HCT116 (cell line): ENCODE measurements at regions not wholly inside any gene's neighbourhood (a gene's known extent, or its start where the extent isn't known, plus 50 kb on each side); places are given as distances from the start of the nearest gene placed in this dataset.

Experiments used
- ATAC-seq: fragments of 200-7000 bp; cut with Tn5 transposase; 2 replicates; pipeline ENCODE4 v1.9.1; 2020; ENCODE audit warnings: mild to moderate bottlenecking, moderate library complexity
- BruUV-seq: library from RNA; stranded (reverse); fragments of 400-500 nt; replicated peaks from 2 replicates; lab custom pipeline; 2021; lab: Mats Ljungman, UMichigan
- CTCF ChIA-PET: fragments of 300-600 bp; sonication (Branson Sonifier 250); formaldehyde crosslinking; loops from one replicate; lab custom pipeline; 2021; ENCODE audit warnings: antibody characterized with exemption; lab: Charles Lee
- POLR2A ChIA-PET: fragments of 300-600, 350-600 bp; sonication (Branson Sonifier 250); formaldehyde crosslinking; loops from one replicate; lab custom pipeline; 2021; ENCODE audit warnings: antibody characterized with exemption; lab: Charles Lee
- RAD21 ChIA-PET, 2 experiments: fragments of 300-600 bp; sonication (Branson Sonifier 250); formaldehyde crosslinking; loops; one replicate each; lab custom pipeline; 2023; ENCODE audit warnings: low total read pairs in 2 of 2; ENCODE audit not compliant: uncharacterized antibody in 2 of 2, unreplicated experiment in 2 of 2, low non-redundant PET in 1 of 2; lab: Charles Lee
- DNase-seq: peaks from one replicate; pipeline ENCODE4 v3.0.0-alpha.2; 2010; ENCODE audit warnings: low read depth, low spot score
- H2AFZ ChIP-seq: fragments of 200-600 bp; shearing (Covaris generic), sonication (generic); 2 replicates; pipeline ENCODE4 v1.6.1; 2017; ENCODE audit warnings: low read depth, mixed run types, mixed read lengths, antibody characterized with exemption, low read length; ENCODE audit not compliant: poor library complexity, severe bottlenecking
- H3K27ac ChIP-seq: 2 replicates; pipeline ENCODE4 v1.5.1; 2012; ENCODE audit warnings: low read depth, low read length
- H3K27me3 ChIP-seq: fragments of 200-600 bp; sonication (generic); 2 replicates; pipeline ENCODE4 v1.6.1; 2016; ENCODE audit warnings: mixed run types, low read length, mixed read lengths; ENCODE audit not compliant: insufficient read depth
- H3K36me3 ChIP-seq, 2 experiments: fragments of 200-500 bp in 1 of 2; fragments of 200-600 bp in 1 of 2; sonication (Bioruptor generic) in 1 of 2; sonication (generic) in 1 of 2; 2 replicates each; pipeline versions ENCODE4 v1.5.1 to v1.6.1; 2014 to 2016; ENCODE audit warnings: low read length in 2 of 2, inconsistent platforms in 1 of 2, mixed read lengths in 1 of 2, mixed run types in 1 of 2; ENCODE audit not compliant: insufficient read depth in 2 of 2, control insufficient read depth in 1 of 2
- H3K4me1 ChIP-seq, 2 experiments: fragments of 200-600 bp in 1 of 2; sonication (generic) in 1 of 2; 2 replicates each; pipeline versions ENCODE4 v1.5.1 to v1.6.1; 2012 to 2017; ENCODE audit warnings: low read length in 2 of 2, inconsistent platforms in 1 of 2, mild to moderate bottlenecking in 1 of 2, mixed read lengths in 1 of 2, mixed run types in 1 of 2, moderate library complexity in 1 of 2; ENCODE audit not compliant: insufficient read depth in 2 of 2, control insufficient read depth in 1 of 2
- H3K4me2 ChIP-seq: fragments of 200-600 bp; sonication (generic); 2 replicates; pipeline ENCODE4 v1.6.1; 2017; ENCODE audit warnings: mixed run types, low read length, mixed read lengths
- H3K4me3 ChIP-seq, 2 experiments: fragments of 200-600 bp in 1 of 2; sonication (generic) in 1 of 2; replicated peaks in 1 of 2; 2 replicates each; pipeline ENCODE4 v1.5.1; 2011 to 2016; ENCODE audit warnings: low read length in 2 of 2, control low read depth in 1 of 2, low read depth in 1 of 2, mild to moderate bottlenecking in 1 of 2, mixed read lengths in 1 of 2, mixed run types in 1 of 2
- H3K79me2 ChIP-seq: fragments of 200-600 bp; sonication (generic); 2 replicates; pipeline ENCODE4 v1.6.1; 2017; ENCODE audit warnings: mild to moderate bottlenecking, mixed run types, low read length, moderate library complexity, mixed read lengths; ENCODE audit not compliant: insufficient read depth
- H3K9ac ChIP-seq: fragments of 200-600 bp; sonication (generic); 2 replicates; pipeline ENCODE4 v1.6.1; 2016; ENCODE audit warnings: low read length, mixed read lengths
- H3K9me2 ChIP-seq: fragments of 200-600 bp; sonication (generic), shearing (Covaris generic); 2 replicates; pipeline ENCODE4 v1.6.1; 2017; ENCODE audit warnings: mixed run types, mild to moderate bottlenecking, moderate library complexity; ENCODE audit not compliant: insufficient read depth
- H3K9me3 ChIP-seq, 2 experiments: fragments of 200-500 bp in 1 of 2; fragments of 200-600 bp in 1 of 2; sonication (Bioruptor generic) in 1 of 2; sonication (generic) in 1 of 2; 2 replicates each; pipeline ENCODE4 v1.6.1; 2014 to 2017; ENCODE audit warnings: low read length in 2 of 2, mixed read lengths in 2 of 2, inconsistent platforms in 1 of 2, low read depth in 1 of 2, mild to moderate bottlenecking in 1 of 2, mixed run types in 1 of 2, moderate library complexity in 1 of 2; ENCODE audit not compliant: control insufficient read depth in 1 of 2, insufficient read depth in 1 of 2
- H4K20me1 ChIP-seq: fragments of 200-600 bp; sonication (generic), shearing (Covaris generic); 2 replicates; pipeline ENCODE4 v1.6.1; 2017; ENCODE audit warnings: mixed run types, mild to moderate bottlenecking, moderate library complexity; ENCODE audit not compliant: insufficient read depth
- CBX3 ChIP-seq: IDR thresholded peaks from 2 replicates; pipeline ENCODE4 v1.6.1; 2012; ENCODE audit warnings: low read depth
- EGR1 ChIP-seq: IDR thresholded peaks from 2 replicates; pipeline ENCODE4 v1.6.1; 2012; ENCODE audit warnings: low read depth
- EZH2 ChIP-seq: fragments of 200-600 bp; sonication (generic); IDR thresholded peaks from 2 replicates; pipeline ENCODE4 v1.6.1; 2017; ENCODE audit warnings: antibody characterized with exemption, mixed run types
- EZH2phosphoT487 ChIP-seq: fragments of 200-600 bp; IDR thresholded peaks from 2 replicates; pipeline ENCODE4 v1.6.1; 2018; ENCODE audit warnings: antibody characterized with exemption, borderline replicate concordance
- POLR2AphosphoS5 ChIP-seq: IDR thresholded peaks from 2 replicates; pipeline ENCODE4 v1.6.1; 2011; ENCODE audit warnings: mild to moderate bottlenecking, low read depth, low read length, moderate library complexity
- RAD21 ChIP-seq: IDR thresholded peaks from 2 replicates; pipeline ENCODE4 v1.6.1; 2012; ENCODE audit warnings: low read depth, mild to moderate bottlenecking
- SIN3A ChIP-seq: IDR thresholded peaks from 2 replicates; pipeline ENCODE4 v1.6.1; 2012; ENCODE audit warnings: low read depth
- SP1 ChIP-seq: IDR thresholded peaks from 2 replicates; pipeline ENCODE4 v1.6.1; 2012; ENCODE audit warnings: low read depth
- SRF ChIP-seq: IDR thresholded peaks from 2 replicates; pipeline ENCODE4 v1.6.1; 2012; ENCODE audit warnings: low read depth
- intact Hi-C: fragments of 100-400 bp; cut with micrococcal nuclease; formaldehyde crosslinking; loops from 2 replicates; pipeline ENCODE4 v1.10.0; 2022
- TF ChIP-seq, protein P1 (sequence below), 3 experiments: fragments of 200-600 bp in 1 of 3; sonication (generic) in 1 of 3; IDR thresholded peaks in 2 of 3; conservative IDR thresholded peaks in 1 of 3; 2 replicates each; pipeline ENCODE4 v1.5.1; 2012 to 2017; ENCODE audit warnings: low read depth in 2 of 3, low read length in 2 of 3, antibody characterized with exemption in 1 of 3, borderline replicate concordance in 1 of 3, control low read depth in 1 of 3, mild to moderate bottlenecking in 1 of 3, mixed read lengths in 1 of 3, mixed run types in 1 of 3, moderate library complexity in 1 of 3; ENCODE audit not compliant: insufficient read depth in 1 of 3
- TF ChIP-seq, protein P2 (sequence below): IDR thresholded peaks from 2 replicates; pipeline ENCODE4 v1.6.1; 2012; ENCODE audit warnings: low read depth

DNA sequence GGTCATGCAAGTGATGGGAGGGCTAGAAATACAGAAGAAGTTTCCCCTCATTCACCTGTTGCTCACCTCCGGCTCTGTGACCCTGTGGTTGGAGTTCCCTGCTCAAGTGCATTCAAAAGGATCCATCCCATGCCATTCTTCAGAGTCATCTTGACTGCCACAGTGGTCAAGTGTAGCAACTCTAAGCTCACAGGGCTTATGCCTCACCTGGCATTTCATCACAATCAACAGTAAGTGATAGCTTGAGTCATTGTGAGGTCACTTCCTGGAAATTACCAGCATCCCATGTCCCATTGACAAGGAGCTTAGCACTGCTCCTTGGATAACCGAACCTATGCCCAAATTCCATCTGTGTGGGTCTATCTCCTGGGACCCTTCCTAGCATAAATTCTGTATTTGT is 55.6 kb downstream of the OR4C45 start:
- ChIA-PET RAD21 (no interaction called here), POLR2A (no interaction called here), CTCF (no interaction called here)
- no TSS peak for BruUV-seq
- TF ChIP-seq CBX3: no peak
- TF ChIP-seq RAD21: no peak
- TF ChIP-seq SRF: no peak
- TF ChIP-seq, protein P1, sequence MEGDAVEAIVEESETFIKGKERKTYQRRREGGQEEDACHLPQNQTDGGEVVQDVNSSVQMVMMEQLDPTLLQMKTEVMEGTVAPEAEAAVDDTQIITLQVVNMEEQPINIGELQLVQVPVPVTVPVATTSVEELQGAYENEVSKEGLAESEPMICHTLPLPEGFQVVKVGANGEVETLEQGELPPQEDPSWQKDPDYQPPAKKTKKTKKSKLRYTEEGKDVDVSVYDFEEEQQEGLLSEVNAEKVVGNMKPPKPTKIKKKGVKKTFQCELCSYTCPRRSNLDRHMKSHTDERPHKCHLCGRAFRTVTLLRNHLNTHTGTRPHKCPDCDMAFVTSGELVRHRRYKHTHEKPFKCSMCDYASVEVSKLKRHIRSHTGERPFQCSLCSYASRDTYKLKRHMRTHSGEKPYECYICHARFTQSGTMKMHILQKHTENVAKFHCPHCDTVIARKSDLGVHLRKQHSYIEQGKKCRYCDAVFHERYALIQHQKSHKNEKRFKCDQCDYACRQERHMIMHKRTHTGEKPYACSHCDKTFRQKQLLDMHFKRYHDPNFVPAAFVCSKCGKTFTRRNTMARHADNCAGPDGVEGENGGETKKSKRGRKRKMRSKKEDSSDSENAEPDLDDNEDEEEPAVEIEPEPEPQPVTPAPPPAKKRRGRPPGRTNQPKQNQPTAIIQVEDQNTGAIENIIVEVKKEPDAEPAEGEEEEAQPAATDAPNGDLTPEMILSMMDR (IDR thresholded peaks at IDR 0.05 in 2 of 3, conservative IDR thresholded peaks at IDR 0.05 in 1 of 3; ENCODE audit: borderline replicate concordance in 1 of 3, insufficient read depth in 1 of 3, low read depth in 2 of 3, low read length in 2 of 3): no peak
- TF ChIP-seq, protein P2, sequence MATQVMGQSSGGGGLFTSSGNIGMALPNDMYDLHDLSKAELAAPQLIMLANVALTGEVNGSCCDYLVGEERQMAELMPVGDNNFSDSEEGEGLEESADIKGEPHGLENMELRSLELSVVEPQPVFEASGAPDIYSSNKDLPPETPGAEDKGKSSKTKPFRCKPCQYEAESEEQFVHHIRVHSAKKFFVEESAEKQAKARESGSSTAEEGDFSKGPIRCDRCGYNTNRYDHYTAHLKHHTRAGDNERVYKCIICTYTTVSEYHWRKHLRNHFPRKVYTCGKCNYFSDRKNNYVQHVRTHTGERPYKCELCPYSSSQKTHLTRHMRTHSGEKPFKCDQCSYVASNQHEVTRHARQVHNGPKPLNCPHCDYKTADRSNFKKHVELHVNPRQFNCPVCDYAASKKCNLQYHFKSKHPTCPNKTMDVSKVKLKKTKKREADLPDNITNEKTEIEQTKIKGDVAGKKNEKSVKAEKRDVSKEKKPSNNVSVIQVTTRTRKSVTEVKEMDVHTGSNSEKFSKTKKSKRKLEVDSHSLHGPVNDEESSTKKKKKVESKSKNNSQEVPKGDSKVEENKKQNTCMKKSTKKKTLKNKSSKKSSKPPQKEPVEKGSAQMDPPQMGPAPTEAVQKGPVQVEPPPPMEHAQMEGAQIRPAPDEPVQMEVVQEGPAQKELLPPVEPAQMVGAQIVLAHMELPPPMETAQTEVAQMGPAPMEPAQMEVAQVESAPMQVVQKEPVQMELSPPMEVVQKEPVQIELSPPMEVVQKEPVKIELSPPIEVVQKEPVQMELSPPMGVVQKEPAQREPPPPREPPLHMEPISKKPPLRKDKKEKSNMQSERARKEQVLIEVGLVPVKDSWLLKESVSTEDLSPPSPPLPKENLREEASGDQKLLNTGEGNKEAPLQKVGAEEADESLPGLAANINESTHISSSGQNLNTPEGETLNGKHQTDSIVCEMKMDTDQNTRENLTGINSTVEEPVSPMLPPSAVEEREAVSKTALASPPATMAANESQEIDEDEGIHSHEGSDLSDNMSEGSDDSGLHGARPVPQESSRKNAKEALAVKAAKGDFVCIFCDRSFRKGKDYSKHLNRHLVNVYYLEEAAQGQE: no peak
- TF ChIP-seq SP1: no peak
- no peak for TF ChIP-seq POLR2AphosphoS5
- TF ChIP-seq SIN3A: no peak
- no peak for TF ChIP-seq EZH2
- TF ChIP-seq EZH2phosphoT487: no peak
- no peak for TF ChIP-seq EGR1
- Histone ChIP-seq H3K27me3 (no peaks in the 10 kb centered on the region), H3K9ac (no peak overlapping the region), H4K20me1 (no peaks in the 10 kb centered on the region), H3K4me3 (no peak overlapping the region), H3K27ac (no peak overlapping the region), H3K36me3 (no peaks in the 10 kb centered on the region), H3K79me2 (no peaks in the 10 kb centered on the region), H3K9me3 (peaks cover 3 to 4% of the 10 kb centered on the region in 2 experiments; a peak in 2 of 4 replicates), H2AFZ (no peak overlapping the region), H3K4me2 (no peak overlapping the region), H3K9me2 (no peaks in the 10 kb centered on the region), H3K4me1 (no peaks in the 10 kb centered on the region)
- DNase-seq (no peak), ATAC-seq (no peak)
- intact Hi-C loops: no loop called here
